ENCODE measurements at regions not wholly inside any gene's neighbourhood (a gene's known extent, or its start where the extent isn't known, plus 50 kb on each side); places are given as distances from the start of the nearest gene placed in this dataset.
A peak's percentile ranks its signal among the peaks of the same experiment; 100 is the strongest.

GRCh38 chr5:97728920-97729319 is 545.9 kb upstream of the RIOK2 start:
- no peak for DNase-seq (ENCODE audit: low spot score)

DNA sequence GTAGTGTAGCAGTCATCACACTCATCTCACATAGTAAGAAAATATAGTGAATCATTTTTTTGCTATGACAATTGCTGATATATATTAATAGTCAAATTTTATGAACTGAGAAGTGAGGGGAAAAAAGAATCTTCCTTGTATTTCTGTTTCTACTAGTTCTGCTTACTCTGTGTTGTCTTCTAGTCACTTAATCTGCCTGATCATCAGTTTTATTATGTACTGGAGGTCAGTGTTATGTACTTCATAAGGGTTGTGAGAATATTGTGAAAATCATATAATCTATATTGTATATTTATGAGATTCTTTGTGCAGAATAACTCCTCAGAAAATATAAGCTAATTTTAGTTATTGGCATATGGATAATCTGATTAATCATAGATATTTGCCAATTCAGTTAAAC is 546.9 kb upstream of the RIOK2 start:
- DNase-seq (ENCODE audit: low spot score), result no peak

GRCh38 chr5:97735209-97735608 is 552.2 kb upstream of the RIOK2 start:
- peak; percentile 8 for DNase-seq (ENCODE audit: low spot score)

- DNase-seq (ENCODE audit: low spot score), result no peak
Observed at GRCh38 chr5:97737608-97738007, 554.6 kb upstream of the RIOK2 start.

DNA sequence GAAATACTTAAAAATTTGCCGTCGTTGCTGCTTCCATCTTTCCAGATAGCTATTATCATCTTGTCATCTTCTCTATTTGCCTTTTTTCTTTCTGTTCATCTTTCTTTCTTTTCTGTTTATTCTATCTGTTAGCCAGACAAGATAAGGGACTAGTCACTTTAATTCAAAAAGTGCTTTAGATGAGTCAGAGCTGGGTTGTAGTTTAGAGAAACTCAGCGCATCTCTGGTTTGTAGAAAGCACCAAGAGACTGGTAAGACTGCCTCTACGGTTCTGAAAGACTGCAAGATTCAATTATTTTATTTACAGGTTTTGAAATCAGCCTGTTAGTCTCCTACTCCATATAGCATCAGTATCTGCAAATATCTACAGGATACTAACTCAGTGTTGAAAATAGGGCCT is 562.8 kb upstream of the RIOK2 start:
- DNase-seq (ENCODE audit: low spot score), result no peak

GRCh38 chr5:97750576-97750975 is 567.5 kb upstream of the RIOK2 start:
- no peak for DNase-seq (ENCODE audit: low spot score)

DNA sequence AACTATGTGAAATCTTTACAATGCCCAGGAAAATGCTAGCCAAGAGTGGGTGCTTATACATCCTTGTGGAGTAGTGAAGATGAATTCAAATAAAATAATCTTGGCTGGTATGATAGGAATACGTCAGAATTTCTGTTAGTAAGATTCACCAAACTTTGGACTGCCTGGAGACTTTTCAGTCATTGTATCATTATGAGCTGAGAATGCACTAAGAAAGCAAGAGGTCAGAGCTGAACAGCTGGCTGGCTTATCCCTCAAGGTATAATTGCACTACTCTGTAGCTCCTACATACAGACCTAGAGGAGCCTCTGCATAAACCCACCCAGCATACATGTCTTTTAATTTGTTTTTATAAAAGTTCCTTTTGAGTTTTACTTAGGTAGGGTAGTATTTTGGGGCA is 568.5 kb upstream of the RIOK2 start:
- no peak for DNase-seq (ENCODE audit: low spot score)

GRCh38 chr5:97752871-97753270 is 569.8 kb upstream of the RIOK2 start:
- DNase-seq (ENCODE audit: low spot score), result no peak

- DNase-seq (ENCODE audit: low spot score), result no peak
Observed at GRCh38 chr5:97762483-97762882, 579.4 kb upstream of the RIOK2 start.

GRCh38 chr5:97764700-97765099 is 581.7 kb upstream of the RIOK2 start:
- DNase-seq (ENCODE audit: low spot score), result no peak

- no peak for DNase-seq (ENCODE audit: low spot score)
Observed at GRCh38 chr5:97778451-97778850, 595.4 kb upstream of the RIOK2 start.

GRCh38 chr5:97788369-97788768 is 605.3 kb upstream of the RIOK2 start:
- DNase-seq (ENCODE audit: low spot score), result no peak

DNA sequence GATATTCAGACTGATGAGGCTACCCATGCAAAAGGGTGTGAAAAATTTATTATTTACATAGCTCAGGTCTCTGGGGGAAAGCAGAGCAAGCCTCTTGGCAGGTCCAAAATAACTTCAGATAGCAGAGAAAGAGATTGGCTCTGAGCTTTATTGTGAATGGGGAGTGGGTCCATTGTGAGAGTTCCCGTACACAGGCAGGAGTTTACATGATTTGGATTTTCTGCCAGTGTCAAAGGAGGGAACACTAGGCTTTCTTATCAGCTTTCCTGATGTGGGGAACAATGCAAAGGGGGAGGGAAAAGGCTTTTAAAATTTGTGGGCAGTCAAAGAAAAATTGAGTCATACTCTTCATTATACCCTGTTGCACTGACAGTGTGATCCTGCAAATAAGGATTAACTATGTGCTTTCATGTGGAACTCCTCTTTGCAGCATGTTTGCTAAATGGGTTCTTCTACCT is 615.0 kb upstream of the RIOK2 start:
- no peak for DNase-seq (ENCODE audit: low spot score)

DNA sequence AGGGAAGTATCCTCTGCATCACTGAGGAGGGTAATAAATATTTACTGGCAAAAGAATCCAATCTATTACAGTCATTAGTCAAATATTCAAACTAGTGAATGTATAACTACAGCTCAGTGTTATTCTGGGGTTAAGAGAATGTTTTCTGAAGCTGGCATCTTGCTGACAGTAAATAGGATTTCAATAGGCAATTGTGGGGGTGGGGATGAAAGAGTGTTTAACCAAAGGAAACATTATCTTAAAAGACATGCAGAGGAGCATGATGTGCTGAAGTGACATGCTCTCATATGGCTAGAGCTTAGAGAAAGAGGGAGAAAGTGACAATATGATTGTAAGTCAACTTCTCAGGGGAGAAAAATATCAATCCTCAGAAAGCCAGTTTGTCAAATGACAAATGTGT is 618.4 kb upstream of the RIOK2 start:
- no peak for DNase-seq (ENCODE audit: low spot score)

- DNase-seq (ENCODE audit: low spot score), result no peak
Observed at GRCh38 chr5:97820138-97820537, 637.1 kb upstream of the RIOK2 start.

DNA sequence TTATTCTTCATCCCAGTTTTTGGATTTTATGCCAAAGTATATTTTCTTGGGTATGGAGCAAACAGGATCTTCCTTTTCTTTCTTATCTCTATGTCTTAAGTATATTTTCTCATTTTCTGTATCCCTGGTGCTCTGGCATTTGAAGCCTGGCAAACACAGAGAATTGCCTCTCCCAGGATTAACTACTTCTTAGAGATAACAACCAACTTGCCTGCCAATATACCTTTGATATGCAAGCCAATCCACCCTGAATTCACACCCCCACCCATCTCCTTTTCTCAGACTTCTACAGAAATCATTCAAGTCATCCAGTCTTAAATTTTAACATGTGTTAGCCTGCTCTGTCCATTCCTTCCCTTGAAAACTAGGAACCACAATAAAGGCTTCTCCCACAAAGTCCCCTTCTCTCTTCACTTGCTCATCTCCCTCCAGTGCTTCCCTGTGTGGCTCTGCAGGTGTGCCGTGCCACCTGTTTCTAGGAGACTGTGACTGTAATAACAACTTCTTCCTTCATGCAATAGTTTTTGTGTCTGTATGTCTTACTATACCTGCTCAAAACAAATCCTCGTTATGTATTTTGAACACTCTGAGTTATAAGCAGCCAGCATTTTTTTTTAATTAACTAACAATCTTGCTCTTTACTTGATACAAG is 649.7 kb upstream of the RIOK2 start:
- no peak for DNase-seq (ENCODE audit: low spot score)

- DNase-seq (ENCODE audit: low spot score), result no peak
Observed at GRCh38 chr5:97834561-97834960, 651.5 kb upstream of the RIOK2 start.

GRCh38 chr5:97835112-97835511 is 652.1 kb upstream of the RIOK2 start:
- DNase-seq (ENCODE audit: low spot score), result no peak

GRCh38 chr5:97836816-97837215 is 653.8 kb upstream of the RIOK2 start:
- no peak for DNase-seq (ENCODE audit: low spot score)

- peak; percentile 83 for DNase-seq (ENCODE audit: low spot score)
Observed at GRCh38 chr5:97838214-97838613, 655.2 kb upstream of the RIOK2 start.

- no peak for DNase-seq (ENCODE audit: low spot score)
Observed at GRCh38 chr5:97839341-97840086, 656.5 kb upstream of the RIOK2 start.

DNA sequence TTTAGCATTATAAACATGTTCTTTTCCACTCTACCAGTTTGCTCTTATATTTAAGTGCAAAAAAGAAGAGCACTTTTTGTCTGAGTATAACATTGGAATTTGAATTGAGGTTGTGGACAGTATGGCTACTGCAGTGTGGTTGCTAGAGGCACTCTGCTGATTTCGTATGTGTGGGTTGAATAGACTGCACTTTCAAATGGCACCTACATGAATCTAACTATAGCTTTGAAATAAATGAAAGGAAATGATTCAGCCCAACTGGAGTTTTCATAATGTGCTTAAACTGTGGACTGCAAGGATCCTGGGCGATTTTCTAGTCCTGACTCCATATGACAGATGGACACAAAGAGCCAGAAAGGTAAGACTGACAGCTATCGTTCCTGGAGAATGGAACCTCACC is 657.6 kb upstream of the RIOK2 start:
- no peak for DNase-seq (ENCODE audit: low spot score)

DNA sequence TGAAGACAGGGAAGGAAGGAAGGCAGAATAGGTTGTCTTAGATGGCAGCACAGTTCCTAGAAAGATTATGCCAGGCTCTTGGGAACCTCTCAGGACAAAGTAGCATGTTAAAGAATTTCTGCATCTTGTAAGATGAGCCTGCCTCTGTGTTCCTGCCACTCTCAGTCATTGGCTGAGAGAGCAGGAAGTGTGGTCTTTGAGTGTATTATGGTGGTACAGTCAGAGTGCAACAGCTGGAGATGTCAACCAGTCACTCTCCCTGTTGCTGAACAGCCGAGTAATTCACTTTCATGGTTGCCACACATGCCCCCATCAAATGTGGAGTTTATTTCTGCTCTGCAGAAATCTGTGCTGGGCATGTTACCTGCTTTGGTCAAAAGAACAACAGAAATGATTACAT is 659.6 kb upstream of the RIOK2 start:
- DNase-seq (ENCODE audit: low spot score), result no peak

DNA sequence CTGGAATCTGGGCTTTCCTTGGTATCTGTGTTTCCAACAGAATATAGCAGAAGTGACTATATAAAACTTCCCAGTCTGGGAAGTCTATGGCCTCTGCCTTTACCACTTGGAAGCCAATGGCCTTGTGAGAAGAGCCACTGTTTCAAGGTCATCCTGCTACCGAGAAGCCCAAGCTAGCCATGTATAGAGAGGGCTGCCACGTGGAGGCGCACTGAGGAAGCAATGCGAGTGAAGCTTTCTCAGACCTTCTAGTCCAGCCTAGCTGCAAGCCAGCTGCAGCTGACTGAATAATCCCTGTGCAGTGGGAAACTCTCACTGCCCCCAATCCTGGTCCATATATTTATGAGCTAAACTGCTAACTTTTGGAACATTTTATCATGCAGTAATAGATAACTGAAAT is 661.8 kb upstream of the RIOK2 start:
- DNase-seq (ENCODE audit: low spot score), result no peak

Measured in SW480 (cell line).